NCI-H446 (cell line): ENCODE measurements at regions not wholly inside any gene's neighbourhood (a gene's known extent, or its start where the extent isn't known, plus 50 kb on each side); places are given as distances from the start of the nearest gene placed in this dataset.
A peak's percentile ranks its signal among the peaks of the same experiment; 100 is the strongest.
"Not testable (repeated sequence)": the region's sequence is repeated elsewhere in the genome, so short reads cannot be mapped to it uniquely, and the experiment has no call there.

Experiments used
- DNase-seq, 2 experiments: peaks; one replicate each; lab custom pipeline; 2025; lab: John Stamatoyannopoulos, UW

DNA sequence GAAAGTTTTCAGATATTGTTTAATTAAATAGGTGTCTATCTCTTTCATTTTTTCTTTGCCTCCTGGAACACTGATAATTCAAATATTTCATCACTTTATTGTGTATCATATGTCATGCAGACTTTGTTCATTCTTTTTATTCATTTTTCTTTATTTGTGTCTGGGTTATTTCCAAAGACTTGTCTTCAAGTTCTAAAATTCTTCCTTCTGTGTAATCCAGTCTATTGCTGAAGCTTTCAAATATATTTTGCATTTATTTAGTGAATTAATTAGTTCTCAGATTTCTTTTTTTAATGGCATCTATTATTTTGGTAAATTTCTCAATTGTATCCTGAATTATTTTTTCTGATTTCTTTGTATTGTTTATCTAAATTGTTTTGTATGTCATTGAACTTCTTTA lies 70.1 kb downstream of the ZNF330 start:
- DNase-seq: no peak

GRCh38 chr4:141294306-141294705 lies 73.6 kb downstream of the ZNF330 start:
- no peak for DNase-seq

DNA sequence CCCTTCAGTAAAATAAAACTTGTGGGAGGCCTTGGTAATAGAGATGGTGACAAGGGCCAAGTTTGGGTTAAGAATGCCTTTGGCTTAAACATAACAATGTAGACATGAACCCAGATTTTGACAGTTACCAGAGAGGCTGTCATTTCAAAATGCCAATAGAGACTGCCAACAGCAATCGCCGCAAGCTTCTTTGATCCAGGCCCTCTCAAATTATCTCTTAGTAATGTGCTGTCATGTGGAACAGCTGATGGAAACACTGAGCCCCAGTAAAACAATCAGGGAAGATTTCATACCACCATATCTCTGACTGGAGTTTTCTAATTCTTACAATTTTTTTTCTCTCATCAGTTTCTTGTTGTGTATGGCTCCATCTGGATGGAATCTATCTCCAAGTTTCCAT lies 80.5 kb downstream of the ZNF330 start:
- DNase-seq: no peak

DNA sequence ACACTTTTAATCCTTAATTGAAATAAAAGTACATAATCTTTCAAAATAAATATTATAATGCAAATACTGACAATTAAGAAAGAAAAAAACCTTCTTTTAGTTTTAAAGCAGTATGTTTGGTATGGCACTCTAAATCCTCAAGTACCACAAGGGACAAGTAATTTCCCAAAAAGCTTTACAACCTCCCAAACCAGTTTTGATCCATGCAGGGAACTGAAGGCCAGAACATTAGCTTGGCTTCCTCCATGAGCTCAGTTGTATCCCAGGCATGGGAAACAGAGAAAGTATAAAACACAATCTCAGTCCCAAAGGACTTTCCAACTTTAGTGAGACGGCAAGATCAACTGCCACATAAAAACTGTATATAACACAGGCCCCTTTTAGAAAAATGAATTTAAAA lies 82.2 kb downstream of the ZNF330 start:
- DNase-seq: no peak

- no peak for DNase-seq
These were observed 83.7 kb downstream of the ZNF330 start for GRCh38 chr4:141304346-141304745.

- DNase-seq: no peak
These were observed 85.6 kb downstream of the ZNF330 start for GRCh38 chr4:141306331-141306730.

- DNase-seq: peak in 1 of 2 experiments; percentile 23
These were observed 86.6 kb downstream of the ZNF330 start for GRCh38 chr4:141307241-141307689.

GRCh38 chr4:141309874-141310273 lies 89.2 kb downstream of the ZNF330 start:
- no peak for DNase-seq

DNA sequence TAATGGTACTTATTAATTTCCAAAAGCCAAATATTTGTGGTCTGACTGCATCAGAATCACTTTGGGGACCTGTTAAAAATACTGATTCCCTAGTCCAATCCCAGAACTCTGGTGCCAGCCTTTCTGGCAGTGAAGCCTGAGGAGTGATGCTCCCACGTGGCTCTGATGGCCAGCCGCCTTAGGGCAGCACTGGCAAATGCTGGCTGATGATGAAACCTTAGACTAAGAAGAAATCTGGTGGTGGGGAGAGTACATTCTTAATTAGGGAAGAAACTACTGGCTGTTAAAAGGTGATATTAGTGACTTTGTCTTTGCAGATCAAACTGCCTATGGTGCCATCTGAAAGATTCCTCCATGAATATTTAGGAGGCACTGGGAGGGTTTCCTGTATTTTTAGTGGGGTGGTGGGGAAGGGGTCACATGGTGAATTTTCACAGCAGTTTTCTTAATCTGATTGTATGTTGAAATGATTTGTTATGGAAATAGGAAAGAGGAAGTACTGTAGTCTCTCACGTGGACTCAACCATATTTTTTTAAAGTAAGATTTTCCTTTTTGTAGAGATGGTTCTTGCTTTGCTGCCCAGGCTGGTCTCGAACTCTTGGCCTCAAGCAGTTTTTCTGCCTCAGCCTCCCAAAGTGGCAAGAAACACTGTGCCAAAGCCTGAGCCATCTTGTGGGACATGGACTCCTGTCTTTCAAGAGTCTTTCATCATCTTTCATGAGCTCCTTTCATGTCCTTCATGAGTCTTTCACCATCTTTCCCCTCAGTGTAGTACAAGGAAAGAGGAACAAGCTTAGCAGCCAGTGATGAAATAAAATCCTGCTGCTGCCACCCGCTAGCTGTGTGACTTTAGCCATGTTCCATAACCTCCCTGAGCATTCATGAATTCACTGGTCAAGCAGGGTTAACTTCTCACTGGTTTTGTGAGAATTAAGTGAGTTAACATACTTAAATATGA lies 90.8 kb downstream of the ZNF330 start:
- DNase-seq: no peak

- no peak for DNase-seq
These were observed 93.9 kb downstream of the ZNF330 start for GRCh38 chr4:141314627-141315026.

DNA sequence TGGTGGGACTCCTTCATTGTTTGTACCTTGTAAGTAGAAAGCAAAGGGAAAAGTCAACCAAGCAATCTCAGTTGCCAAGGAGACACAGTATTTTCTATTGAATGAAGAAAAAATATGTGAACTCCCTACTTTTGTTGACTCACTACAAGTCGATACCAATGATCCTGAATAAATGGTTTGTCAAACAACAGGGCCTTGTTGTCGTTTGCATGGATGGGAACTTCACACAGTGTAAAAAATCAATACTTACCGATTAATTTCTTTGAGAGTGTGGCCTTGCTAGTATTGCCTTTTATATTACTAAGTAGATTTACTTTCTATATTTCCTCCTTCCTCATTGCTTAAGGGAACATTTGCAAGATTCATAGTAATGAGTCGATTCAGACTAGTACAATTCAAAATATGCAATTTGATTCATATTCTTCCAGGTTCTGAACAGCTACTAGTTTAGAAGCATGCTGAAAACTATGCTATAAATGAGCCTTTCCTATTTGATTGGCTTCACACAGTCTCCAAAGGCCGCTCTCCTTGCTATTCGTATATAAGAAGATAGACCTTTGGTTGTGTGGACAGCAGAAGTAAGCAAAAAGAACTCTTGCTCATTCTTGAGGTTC lies 108.0 kb downstream of the ZNF330 start:
- DNase-seq: no peak

DNA sequence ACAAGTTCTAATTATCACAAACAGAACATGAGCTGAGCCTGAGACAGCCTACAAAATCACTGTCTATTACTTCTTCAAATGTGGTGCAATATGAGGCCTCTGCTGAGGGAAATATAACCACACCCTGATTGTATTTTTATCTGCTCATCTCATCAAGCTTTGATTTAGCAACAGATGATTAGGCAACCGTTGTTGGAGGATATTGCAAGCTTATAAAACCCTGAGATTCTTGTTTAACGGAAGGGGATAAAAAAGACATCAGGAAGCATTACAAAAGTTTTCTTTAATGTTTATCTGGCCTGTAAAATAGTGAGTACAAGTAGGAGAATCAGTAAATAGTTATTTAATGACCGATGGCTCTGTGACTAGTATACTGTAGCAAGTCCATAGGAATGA lies 108.5 kb downstream of the ZNF330 start:
- no peak for DNase-seq

- DNase-seq: no peak
These were observed 109.9 kb downstream of the ZNF330 start for GRCh38 chr4:141330616-141331015.

DNA sequence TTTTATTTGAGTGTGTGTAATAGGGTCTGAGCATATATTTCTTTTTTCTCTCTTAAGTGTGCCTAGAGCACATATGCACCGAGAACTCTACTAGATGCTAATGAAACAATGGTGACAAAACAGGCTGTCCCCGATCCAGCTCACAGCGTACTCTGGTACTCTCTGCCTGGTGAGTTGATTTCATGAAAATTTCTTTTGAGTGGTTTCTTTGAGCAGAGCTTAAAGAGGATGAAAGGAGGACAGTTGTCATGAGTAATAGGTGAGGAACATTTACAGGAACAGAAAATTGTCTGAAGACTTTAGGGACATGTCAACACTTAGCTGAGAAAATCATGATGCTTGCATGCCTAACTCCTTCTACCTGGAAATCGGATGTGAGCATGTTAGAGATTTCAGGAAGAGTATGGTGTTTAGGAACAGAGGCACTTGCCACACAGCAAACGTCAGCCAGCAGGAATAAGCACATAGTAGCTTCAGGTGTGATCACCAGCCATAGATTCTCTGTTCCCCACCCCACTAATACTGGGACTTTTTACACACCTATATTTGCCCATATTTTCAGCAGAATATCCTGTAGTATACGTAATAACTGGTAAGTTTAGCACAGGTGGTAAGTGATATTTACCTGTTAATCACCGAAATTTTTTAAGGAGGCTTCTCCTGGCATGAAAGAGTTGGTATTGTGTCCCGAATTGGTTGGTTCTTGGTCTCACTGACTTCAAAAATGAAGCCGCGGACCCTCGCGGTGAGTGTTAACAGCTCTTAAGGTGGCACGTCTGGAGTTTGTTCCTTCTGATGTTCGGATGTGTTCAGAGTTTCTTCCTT lies 111.1 kb downstream of the ZNF330 start:
- DNase-seq: no peak

- DNase-seq: not testable (repeated sequence)
These were observed 111.9 kb downstream of the ZNF330 start for GRCh38 chr4:141332359-141333181.

DNA sequence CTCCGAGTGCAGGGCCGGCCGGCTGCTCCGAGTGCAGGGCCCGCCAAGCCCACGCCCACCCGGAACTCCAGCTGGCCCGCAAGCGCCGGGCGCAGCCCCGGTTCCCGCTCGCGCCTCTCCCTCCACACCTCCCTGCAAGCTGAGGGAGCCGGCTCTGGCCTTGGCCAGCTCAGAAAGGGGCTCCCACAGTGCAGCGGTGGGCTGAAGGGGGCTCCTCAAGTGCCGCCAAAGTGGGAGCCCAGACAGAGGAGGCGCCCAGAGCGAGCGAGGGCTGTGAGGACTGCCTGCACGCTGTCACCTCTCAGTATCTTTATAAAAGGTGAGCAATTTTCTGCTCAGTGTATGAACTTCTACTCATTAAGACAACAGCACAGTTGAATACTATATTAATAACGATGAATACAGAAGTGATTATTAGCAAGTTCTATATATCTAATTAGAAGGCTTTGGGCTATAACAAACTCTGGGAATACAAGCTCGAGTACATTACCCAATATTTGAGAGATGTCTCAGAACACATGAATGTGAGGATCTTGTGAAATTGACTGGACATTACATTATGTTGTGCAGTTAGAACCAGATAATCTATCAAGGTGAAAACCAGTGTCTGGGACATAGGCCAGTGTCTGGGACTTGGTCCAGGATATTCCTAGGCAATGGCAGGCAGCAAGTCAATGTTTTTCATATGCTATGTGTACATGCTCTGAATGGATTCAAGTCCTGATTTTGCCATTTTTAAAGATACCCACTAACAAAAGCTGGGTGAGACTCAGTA lies 112.9 kb downstream of the ZNF330 start:
- DNase-seq: not testable (repeated sequence)

DNA sequence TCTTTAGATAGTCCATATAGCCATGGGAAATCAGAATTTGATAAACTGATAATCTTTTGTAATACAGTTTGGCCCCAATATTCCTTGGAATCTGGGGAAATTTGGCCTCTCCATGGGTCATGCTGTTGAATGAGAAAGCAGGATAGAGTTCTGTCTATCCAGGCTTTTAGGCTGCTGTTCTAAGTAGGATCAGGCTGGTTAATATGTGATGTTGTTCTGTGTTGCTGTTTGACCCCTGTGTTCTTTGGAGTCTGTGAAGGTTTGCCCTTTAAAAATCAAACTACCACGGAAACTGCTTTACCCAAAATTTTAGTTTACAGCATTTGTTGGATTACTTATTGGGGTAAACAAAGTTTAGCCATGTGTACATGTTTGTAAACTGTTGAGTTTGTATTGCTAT lies 114.5 kb downstream of the ZNF330 start:
- no peak for DNase-seq

DNA sequence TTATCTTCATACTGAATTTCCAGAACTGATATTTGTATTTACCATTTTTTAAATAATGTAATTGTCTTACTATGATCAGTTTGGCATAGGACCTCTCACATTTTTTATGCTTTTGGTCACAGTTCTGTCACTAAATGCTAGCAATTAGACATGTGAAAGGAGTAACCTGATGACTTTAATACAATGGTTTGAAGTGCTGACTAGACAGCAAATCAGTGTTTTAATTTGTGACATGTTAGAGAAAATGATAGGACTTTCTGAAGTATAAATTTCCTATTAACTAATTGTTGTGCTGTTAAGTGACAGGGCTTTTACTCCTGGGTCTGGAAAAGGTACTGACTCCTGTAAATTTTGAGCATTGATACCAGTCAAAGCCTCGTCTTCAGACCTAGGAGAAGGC lies 117.5 kb downstream of the ZNF330 start:
- no peak for DNase-seq

DNA sequence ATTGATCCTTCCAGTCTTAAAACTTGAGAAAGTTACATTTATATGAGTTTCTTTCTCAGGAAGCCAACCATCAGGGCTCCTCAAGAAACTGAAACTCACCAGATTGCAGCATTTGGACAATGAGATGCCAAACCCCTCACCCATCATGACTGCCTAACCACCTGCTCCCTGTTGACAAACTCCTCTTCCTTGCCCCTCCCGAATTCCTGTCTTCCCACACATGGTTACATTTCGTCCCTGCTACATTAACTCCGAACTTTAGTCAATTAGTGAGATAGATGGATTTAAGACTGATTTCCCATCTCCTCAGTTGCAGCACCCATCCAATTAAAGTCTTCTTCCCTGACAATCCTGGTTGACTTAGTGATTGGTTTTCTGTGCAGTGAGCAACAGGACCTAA lies 118.7 kb downstream of the ZNF330 start:
- DNase-seq: no peak

GRCh38 chr4:141339966-141340365 lies 119.3 kb downstream of the ZNF330 start:
- no peak for DNase-seq

- no peak for DNase-seq
These were observed 119.8 kb downstream of the ZNF330 start for GRCh38 chr4:141340458-141340857.
